ENCODE measurements at regions not wholly inside any gene's neighbourhood (a gene's known extent, or its start where the extent isn't known, plus 50 kb on each side); places are given as distances from the start of the nearest gene placed in this dataset.

DNA sequence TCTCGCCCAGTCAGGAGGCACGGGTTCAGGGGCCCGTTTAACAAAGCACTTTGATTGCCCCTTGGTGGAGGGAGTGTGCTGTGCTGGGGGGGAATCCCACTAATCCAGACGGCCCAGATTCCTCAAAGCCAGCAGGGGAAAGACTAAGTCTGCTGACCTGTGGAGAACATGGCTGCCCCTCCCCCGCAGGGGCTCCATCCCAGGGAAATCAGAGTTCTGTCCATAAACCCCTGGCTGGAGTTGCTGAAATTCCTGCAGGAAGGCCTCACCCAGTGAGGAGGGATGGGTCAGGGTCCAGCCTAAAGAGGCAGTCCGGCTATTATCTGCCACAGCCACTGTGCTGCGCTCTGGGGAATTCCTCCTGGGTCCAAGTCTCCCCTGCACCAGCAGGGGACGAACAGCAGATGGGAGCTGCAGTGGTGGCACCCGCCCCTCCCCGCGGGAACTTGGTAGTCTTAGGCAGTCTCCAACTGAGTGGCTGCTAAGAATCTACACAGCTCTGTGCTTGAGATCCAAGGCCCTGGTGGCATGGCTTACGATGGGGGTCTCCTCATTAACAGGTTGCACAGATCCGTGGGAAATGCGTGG, 174.0 kb upstream of the DAB2 start:
- H3K27me3 ChIP-seq (ENCODE audit: control insufficient read depth, insufficient read depth, low read length): no peaks in the 10 kb centered on the region
- H3K9me3 ChIP-seq (ENCODE audit: control insufficient read depth, low read depth, low read length): no peaks in the 10 kb centered on the region
- H3K4me1 ChIP-seq (ENCODE audit: control insufficient read depth, insufficient read depth, low read length): peaks cover 21% of the 10 kb centered on the region
- WGBS (ENCODE audit: insufficient coverage, low lambda C conversion rate): no CpG with 5 or more reads among the region's 14 CpGs
- no peak overlapping the region for H3K4me3 ChIP-seq (ENCODE audit: low read length)
- no peaks in the 10 kb centered on the region for H3K36me3 ChIP-seq (ENCODE audit: control insufficient read depth, insufficient read depth, low read length)
- H3K27ac ChIP-seq (ENCODE audit: low read length): peak overlapping the region; percentile 74
- peak; percentile 75 to 80 for DNase-seq

DNA sequence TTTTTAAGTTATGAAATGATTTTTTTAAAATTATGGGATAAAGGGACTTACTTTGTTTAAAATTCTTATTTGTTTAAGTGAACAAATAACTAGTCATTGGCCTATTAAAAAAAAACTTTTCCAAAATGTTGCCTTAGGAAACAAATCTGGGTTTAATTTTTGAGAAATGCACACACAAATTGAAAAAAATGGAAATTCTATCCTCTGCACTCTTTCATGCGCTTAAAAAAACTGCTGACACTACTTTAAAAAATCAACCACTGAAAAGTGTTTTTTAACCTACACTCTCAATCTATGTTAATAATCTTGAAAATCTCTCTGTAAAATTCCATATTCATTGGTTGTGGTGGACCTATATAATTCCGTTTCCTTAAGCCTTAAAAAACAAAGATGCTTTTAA, 163.4 kb upstream of the DAB2 start:
- WGBS (ENCODE audit: insufficient coverage, low lambda C conversion rate): 90% methylated on average over 2 of the region's 2 CpGs
- Histone ChIP-seq H3K4me3 (ENCODE audit: low read length) (no peak overlapping the region), H3K9me3 (ENCODE audit: control insufficient read depth, low read depth, low read length) (no peaks in the 10 kb centered on the region), H3K4me1 (ENCODE audit: control insufficient read depth, insufficient read depth, low read length) (no peaks in the 10 kb centered on the region), H3K36me3 (ENCODE audit: control insufficient read depth, insufficient read depth, low read length) (no peaks in the 10 kb centered on the region), H3K27ac (ENCODE audit: low read length) (no peak overlapping the region), H3K27me3 (ENCODE audit: control insufficient read depth, insufficient read depth, low read length) (no peaks in the 10 kb centered on the region)
- no peak for DNase-seq

DNA sequence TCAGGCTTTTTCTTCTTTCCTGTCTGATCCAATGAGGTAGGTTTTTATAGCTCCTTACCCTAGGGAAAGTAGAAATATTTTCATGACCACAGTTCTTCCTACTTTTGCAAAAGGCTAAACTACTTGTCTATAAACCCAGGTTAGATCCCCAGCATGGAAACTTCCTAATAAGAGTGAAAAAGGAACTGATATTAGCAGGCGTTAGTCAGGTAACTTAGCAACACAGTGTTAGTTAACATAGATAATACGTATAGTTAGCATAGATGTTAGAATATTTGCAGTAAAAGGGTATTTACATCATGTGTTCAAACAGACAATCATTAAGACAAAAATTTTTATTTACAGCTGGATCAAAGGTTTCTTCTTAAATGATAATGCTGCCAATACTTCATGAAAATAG, 162.9 kb upstream of the DAB2 start:
- Histone ChIP-seq H3K36me3 (ENCODE audit: control insufficient read depth, insufficient read depth, low read length) (no peaks in the 10 kb centered on the region), H3K9me3 (ENCODE audit: control insufficient read depth, low read depth, low read length) (no peaks in the 10 kb centered on the region), H3K4me1 (ENCODE audit: control insufficient read depth, insufficient read depth, low read length) (no peaks in the 10 kb centered on the region), H3K27ac (ENCODE audit: low read length) (no peak overlapping the region), H3K27me3 (ENCODE audit: control insufficient read depth, insufficient read depth, low read length) (no peaks in the 10 kb centered on the region), H3K4me3 (ENCODE audit: low read length) (no peak overlapping the region)
- WGBS (ENCODE audit: insufficient coverage, low lambda C conversion rate): 75% methylated on average over 1 of the region's 2 CpGs
- DNase-seq: no peak

DNA sequence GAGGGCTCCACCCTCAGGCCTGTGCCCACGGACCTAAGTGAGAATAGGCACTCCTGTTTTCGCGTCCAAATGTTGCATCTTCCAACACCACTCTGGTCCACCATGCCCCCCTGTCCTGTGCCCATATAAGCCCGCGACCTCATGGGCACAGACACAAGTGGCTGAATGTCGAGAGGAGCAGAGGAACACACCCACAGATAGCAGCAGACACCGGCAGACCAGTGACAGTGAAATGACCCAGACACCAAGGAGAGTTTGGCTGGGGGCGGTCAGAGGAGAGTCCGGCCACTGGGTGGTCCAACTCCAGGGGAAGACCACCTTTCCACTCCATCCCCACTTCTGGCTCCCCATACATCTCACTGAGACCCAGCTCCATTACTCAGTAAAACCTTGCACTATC, 161.4 kb upstream of the DAB2 start:
- Histone ChIP-seq H3K9me3 (ENCODE audit: control insufficient read depth, low read depth, low read length) (no peaks in the 10 kb centered on the region), H3K36me3 (ENCODE audit: control insufficient read depth, insufficient read depth, low read length) (no peaks in the 10 kb centered on the region), H3K4me3 (ENCODE audit: low read length) (no peak overlapping the region), H3K4me1 (ENCODE audit: control insufficient read depth, insufficient read depth, low read length) (peaks cover 5% of the 10 kb centered on the region), H3K27ac (ENCODE audit: low read length) (no peak overlapping the region), H3K27me3 (ENCODE audit: control insufficient read depth, insufficient read depth, low read length) (no peaks in the 10 kb centered on the region)
- no peak for DNase-seq
- WGBS (ENCODE audit: insufficient coverage, low lambda C conversion rate): no CpG with 5 or more reads among the region's 9 CpGs

DNA sequence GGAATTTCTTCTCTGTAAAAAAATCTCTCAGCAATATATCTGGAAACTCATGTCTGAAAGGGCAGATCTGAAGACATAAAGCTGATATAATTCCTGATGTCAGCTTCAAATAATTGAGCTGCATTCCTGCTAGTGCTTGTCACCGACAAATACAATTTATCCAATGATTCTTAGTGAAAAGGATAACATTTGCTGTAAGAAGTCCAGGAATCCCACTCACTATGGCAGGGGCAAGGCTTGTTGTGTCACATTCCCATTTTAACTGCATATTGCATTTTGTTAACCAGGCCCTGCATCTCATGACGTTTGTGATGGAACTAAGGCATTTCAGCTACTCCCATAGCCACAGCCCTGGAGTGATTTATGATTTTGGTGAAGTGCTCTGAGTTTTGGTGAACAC, 160.1 kb upstream of the DAB2 start:
- Histone ChIP-seq H3K27ac (ENCODE audit: low read length) (no peak overlapping the region), H3K4me1 (ENCODE audit: control insufficient read depth, insufficient read depth, low read length) (peaks cover 17% of the 10 kb centered on the region), H3K4me3 (ENCODE audit: low read length) (no peak overlapping the region), H3K36me3 (ENCODE audit: control insufficient read depth, insufficient read depth, low read length) (no peaks in the 10 kb centered on the region), H3K27me3 (ENCODE audit: control insufficient read depth, insufficient read depth, low read length) (no peaks in the 10 kb centered on the region), H3K9me3 (ENCODE audit: control insufficient read depth, low read depth, low read length) (no peaks in the 10 kb centered on the region)
- no CpG with 5 or more reads among the region's 2 CpGs for WGBS (ENCODE audit: insufficient coverage, low lambda C conversion rate)
- DNase-seq: no peak

DNA sequence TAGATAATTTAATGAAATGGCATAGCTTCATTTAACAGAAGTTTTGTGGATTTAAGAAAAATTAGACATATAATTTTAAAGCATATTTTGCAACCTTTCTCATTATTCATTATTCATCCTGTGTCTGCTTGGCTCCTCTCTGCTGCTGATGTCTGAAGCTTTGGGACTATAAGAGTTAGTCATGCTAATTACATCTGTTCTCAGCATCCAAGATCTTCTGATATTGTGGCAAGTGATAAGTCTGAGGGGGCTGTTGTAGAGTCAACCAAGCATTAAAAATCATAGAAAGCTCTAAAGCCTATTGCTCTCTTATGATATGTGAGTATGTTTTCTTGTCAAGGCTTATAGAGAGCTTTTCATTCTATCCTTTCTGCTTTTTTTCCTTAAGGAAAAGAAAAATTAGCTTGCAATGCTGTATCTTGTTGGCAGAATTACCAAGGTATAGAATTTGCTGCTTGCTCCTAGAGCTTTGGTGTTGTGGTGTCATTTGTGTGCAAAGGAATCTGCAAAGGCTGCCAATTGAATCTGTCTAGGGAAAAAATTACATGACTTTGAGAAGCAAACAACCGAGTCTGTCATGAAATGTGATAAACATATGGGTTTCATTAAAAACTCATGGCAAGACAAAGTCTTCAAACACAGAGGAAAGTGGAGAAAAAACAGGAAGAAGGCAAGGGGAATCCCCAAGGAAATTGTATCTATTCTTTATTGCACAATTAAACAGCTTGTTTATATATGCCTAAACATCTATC, 156.1 kb upstream of the DAB2 start:
- H3K4me3 ChIP-seq (ENCODE audit: low read length): no peak overlapping the region
- H3K4me1 ChIP-seq (ENCODE audit: control insufficient read depth, insufficient read depth, low read length): peaks cover 26% of the 10 kb centered on the region
- H3K9me3 ChIP-seq (ENCODE audit: control insufficient read depth, low read depth, low read length): no peaks in the 10 kb centered on the region
- DNase-seq: peak in 1 of 2 donors; percentile 14
- no peaks in the 10 kb centered on the region for H3K27me3 ChIP-seq (ENCODE audit: control insufficient read depth, insufficient read depth, low read length)
- 20% methylated on average over 1 of the region's 1 CpG for WGBS (ENCODE audit: insufficient coverage, low lambda C conversion rate)
- peak overlapping the region; percentile 73 for H3K27ac ChIP-seq (ENCODE audit: low read length)
- no peaks in the 10 kb centered on the region for H3K36me3 ChIP-seq (ENCODE audit: control insufficient read depth, insufficient read depth, low read length)

DNA sequence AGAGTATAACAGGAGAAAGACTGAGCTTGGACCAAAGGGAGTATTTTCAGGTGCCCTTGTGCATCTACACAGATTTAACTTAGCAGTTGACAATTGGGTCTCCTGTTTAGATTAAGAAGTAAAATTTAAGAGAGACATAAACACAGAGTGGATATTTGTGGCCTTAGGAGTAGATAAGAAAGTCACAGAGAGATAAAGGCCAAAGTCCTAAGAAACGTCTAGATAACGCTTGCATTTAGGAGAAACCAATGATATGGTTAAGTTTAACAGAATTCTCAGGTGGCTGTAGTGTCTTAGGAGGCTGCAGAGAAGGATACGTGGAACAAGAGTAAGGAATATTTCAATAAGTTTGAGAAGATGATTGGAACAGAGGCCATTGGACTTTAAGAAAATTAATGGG, 155.0 kb upstream of the DAB2 start:
- DNase-seq: peak; percentile 16 to 39
- 17% methylated on average over 2 of the region's 3 CpGs for WGBS (ENCODE audit: insufficient coverage, low lambda C conversion rate)
- Histone ChIP-seq H3K36me3 (ENCODE audit: control insufficient read depth, insufficient read depth, low read length) (no peaks in the 10 kb centered on the region), H3K4me3 (ENCODE audit: low read length) (no peak overlapping the region), H3K27me3 (ENCODE audit: control insufficient read depth, insufficient read depth, low read length) (no peaks in the 10 kb centered on the region), H3K27ac (ENCODE audit: low read length) (peak overlapping the region; percentile 73), H3K9me3 (ENCODE audit: control insufficient read depth, low read depth, low read length) (no peaks in the 10 kb centered on the region), H3K4me1 (ENCODE audit: control insufficient read depth, insufficient read depth, low read length) (peaks cover 26% of the 10 kb centered on the region)

DNA sequence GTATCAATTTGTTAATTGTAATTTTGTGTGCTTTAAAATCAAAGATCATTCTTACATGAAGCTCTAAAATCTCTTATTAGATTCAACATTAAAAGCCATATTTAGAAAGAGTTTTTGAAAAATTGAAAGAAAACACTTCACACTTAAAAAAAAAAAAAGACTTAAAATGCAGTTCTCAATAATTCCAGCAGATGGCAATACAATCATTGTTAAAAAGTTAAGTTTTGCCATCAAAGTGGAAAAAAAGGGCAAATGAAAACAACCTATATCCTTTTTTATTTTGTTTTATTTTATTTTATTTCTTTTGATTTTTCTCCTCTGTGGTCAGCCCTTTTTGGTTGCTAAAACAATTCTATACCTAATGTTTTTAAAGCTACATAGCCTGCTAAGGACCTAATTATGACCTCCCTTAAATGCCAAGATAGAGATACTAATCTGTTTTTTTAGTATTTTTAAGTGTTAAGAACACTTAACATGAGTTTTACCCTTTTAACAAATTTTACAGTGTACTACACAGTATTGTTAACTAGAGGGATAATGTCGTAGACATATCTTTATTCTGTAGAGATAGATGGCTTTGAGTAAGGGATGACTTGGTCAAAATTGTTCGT, 154.2 kb upstream of the DAB2 start:
- WGBS (ENCODE audit: insufficient coverage, low lambda C conversion rate): 48% methylated on average over 2 of the region's 2 CpGs
- Histone ChIP-seq H3K27me3 (ENCODE audit: control insufficient read depth, insufficient read depth, low read length) (no peaks in the 10 kb centered on the region), H3K4me1 (ENCODE audit: control insufficient read depth, insufficient read depth, low read length) (peaks cover 26% of the 10 kb centered on the region), H3K9me3 (ENCODE audit: control insufficient read depth, low read depth, low read length) (no peaks in the 10 kb centered on the region), H3K4me3 (ENCODE audit: low read length) (no peak overlapping the region), H3K36me3 (ENCODE audit: control insufficient read depth, insufficient read depth, low read length) (no peaks in the 10 kb centered on the region), H3K27ac (ENCODE audit: low read length) (peak overlapping the region; percentile 73)
- no peak for DNase-seq

DNA sequence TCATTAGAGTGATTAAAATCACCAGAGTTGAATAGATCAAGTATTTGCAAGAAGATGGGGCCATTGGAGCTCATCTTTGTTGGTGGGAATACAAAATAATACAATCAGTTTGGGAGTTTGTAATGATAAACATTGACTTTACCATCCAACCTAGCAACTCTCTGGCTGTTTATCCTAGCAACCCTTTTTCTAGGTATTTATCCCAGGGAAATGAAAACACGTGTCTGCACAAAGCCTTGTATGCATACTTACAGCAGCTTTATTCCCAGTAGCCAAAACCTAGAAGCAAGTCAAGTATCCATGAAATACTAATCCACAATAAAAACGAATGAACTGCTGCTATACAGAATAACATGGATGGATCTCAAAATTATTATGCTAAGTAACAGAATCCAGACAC, 152.7 kb upstream of the DAB2 start:
- no peaks in the 10 kb centered on the region for H3K27me3 ChIP-seq (ENCODE audit: control insufficient read depth, insufficient read depth, low read length)
- no CpG with 5 or more reads among the region's 2 CpGs for WGBS (ENCODE audit: insufficient coverage, low lambda C conversion rate)
- H3K4me1 ChIP-seq (ENCODE audit: control insufficient read depth, insufficient read depth, low read length): peaks cover 26% of the 10 kb centered on the region
- H3K4me3 ChIP-seq (ENCODE audit: low read length): no peak overlapping the region
- no peaks in the 10 kb centered on the region for H3K36me3 ChIP-seq (ENCODE audit: control insufficient read depth, insufficient read depth, low read length)
- H3K9me3 ChIP-seq (ENCODE audit: control insufficient read depth, low read depth, low read length): no peaks in the 10 kb centered on the region
- DNase-seq: no peak
- no peak overlapping the region for H3K27ac ChIP-seq (ENCODE audit: low read length)

DNA sequence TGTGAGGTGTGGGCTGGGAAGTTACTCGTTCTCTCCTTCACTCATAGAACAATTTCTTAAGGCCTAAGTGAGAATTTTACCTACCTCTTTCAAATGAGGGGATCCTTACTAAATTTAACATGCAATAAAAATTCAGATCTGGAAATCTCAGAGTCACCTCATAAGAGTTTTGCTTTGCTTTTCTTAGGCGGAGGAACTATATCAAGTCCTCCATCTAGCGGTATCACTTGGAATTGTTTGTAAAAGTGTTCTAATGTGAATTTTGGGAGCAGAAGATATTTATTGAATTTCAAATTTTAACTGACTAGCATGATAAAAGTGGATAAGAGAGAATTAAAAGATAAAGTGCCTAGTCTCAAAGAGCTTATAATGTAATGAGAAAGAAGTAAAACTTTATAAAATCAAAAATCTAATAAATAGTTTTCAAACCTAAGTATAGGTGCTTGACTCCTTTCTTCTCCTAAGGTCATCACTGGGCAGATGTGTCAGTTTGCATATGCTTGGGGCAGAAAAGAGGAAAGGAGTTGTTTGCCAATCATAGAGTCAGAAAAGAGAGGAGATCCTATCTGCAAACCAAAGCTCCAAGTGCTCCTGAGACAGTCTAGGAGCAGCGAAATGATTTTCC, 145.7 kb upstream of the DAB2 start:
- Histone ChIP-seq H3K36me3 (ENCODE audit: control insufficient read depth, insufficient read depth, low read length) (no peaks in the 10 kb centered on the region), H3K27ac (ENCODE audit: low read length) (no peak overlapping the region), H3K4me1 (ENCODE audit: control insufficient read depth, insufficient read depth, low read length) (no peaks in the 10 kb centered on the region), H3K4me3 (ENCODE audit: low read length) (no peak overlapping the region), H3K27me3 (ENCODE audit: control insufficient read depth, insufficient read depth, low read length) (no peaks in the 10 kb centered on the region), H3K9me3 (ENCODE audit: control insufficient read depth, low read depth, low read length) (no peaks in the 10 kb centered on the region)
- DNase-seq: peak in 1 of 2 donors; percentile 31
- 18% methylated on average over 3 of the region's 4 CpGs for WGBS (ENCODE audit: insufficient coverage, low lambda C conversion rate)

Measured in large intestine (tissue), 3 donors.